HG03442 (cell line): ENCODE measurements at regions not wholly inside any gene's neighbourhood (a gene's known extent, or its start where the extent isn't known, plus 50 kb on each side); places are given as distances from the start of the nearest gene placed in this dataset.

ENCODE experiments used
- ATAC-seq: cut with Tn5 transposase; IDR thresholded peaks from one replicate; pipeline ENCODE4 v1.9.1; 2021; ENCODE audit warnings: mild to moderate bottlenecking, moderate library complexity; ENCODE audit not compliant: unreplicated experiment

GRCh38 chr2:193562031-193562430 is 1367.3 kb upstream of the TMEFF2 start:
- no peak for ATAC-seq

- no peak for ATAC-seq
These were observed 1366.3 kb upstream of the TMEFF2 start for GRCh38 chr2:193561054-193561453.

DNA sequence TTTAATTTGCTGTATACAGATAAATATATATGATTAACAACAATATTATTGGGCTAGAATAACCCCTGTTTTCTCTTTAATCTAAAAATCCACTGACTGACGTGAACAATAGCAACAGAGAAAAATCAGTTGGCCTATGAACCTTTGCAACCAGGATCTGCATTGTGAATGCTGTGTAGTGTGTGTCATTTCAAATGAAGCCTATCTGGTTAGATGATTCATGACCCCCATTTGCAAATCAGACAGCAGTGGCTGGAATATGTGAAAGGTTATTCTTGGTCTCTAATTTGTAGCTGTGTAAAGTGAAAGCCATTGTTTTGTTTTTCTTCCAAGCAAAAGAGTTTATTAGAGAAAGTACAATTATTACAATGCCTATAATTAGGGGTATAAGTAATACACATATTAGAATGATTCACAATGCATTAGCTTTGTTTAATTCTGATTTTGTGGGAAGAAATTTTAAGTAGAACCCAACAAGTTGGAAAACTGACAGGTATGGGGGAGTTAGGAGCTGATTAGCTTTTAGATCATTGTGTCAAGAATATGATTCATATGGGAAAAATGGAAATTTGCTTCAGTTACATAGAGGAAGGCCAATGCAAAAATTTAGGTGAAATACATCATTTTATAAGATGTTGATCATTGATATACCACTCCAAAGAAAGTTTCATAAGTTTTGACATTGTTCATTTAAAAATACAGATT is 1362.2 kb upstream of the TMEFF2 start:
- no peak for ATAC-seq

GRCh38 chr2:193549661-193550060 is 1354.9 kb upstream of the TMEFF2 start:
- ATAC-seq = no peak

DNA sequence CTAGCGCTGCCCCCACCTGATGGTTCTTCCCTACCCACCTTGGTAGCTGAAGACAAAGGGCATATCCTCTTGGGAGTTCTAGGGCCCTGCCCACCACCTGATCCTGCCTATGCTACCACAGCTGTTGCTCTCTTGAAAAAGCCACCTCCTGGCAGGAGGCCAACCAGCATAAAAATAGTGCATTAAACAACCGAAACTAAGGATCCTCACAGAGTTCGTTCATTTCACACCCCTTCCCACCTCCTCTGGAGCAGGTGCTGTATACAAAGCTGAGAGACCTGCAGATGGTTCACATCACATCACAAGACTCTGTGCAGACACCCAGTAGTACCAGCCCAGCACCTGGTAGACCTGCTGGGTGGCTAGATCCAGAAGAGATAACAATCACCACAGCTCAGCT is 1348.0 kb upstream of the TMEFF2 start:
- ATAC-seq = no peak

DNA sequence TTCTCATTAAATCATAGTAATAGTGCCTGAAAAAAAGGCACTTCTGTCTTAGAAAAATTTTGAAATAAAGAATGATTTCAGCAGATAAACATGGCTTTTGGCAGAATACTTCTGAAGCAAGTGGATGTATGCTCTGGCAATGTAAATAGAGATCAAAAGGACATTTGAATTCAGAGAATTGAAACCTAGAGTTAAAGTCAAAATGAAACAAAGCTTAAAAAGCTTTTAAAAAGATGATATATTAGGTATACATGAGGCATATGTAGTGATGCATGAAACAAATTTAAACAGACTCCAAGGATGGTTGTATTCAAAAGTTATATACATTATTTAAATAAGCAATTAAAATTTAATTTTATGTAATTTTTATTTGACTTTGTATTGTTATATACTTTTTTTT is 1344.5 kb upstream of the TMEFF2 start:
- peak; percentile 97 for ATAC-seq

GRCh38 chr2:193538061-193538460 is 1343.3 kb upstream of the TMEFF2 start:
- no peak for ATAC-seq

DNA sequence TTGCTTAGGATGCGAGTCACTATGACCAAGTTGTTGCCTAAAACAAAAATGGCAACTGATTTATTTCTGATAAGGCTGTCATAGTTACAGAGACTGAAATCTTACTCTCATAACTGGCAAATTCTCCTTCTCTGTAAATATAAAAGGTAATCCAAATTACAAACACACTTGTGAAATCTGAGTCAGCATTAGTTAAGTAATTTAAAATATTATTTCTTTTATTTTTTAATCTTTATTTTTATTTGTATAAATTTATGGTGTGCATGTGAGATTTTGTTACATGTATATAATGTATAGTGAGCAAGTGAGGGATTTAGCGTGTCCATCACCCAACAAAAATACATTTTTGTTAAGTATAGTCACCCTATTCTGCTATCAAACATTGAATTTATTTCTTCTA is 1342.8 kb upstream of the TMEFF2 start:
- no peak for ATAC-seq

DNA sequence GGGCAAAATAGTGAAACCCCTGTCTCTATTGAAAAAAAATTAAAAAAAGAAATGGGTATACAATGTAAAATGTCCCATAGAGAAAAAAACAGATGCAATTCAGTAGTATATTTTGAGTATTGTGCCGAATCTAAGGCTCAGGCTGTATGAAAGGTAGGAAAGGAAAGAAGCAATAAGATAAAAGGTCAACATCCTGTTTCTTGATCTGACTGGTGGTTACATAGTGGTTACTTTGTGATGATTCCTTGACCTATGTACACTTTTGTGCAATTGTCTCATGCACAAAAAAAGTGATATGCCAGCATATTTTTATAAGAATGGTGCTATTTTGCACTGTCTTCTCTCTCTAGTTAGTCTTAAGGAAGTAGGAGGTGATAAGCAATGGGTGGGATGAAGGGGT is 1333.7 kb upstream of the TMEFF2 start:
- ATAC-seq = no peak

GRCh38 chr2:193527146-193527545 is 1332.4 kb upstream of the TMEFF2 start:
- no peak for ATAC-seq

DNA sequence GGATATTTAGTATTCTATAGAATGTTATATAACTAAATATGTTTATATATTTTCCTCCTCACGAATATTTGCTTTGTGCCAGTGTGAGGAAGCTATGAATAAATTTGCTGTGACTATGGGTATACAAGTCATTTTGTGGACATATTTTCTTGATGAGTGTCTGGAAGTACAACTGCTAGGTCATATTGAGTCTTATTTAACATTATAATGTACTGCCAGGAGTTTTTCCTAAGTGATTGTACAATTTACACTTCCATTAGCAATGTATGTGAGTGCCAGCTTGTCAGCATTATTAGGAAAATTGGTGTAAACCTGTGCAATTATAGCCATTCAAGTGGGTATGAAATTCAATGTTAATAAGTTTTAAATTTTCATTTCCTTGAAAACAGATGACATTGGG is 1328.9 kb upstream of the TMEFF2 start:
- ATAC-seq = no peak

- no peak for ATAC-seq
These were observed 1326.8 kb upstream of the TMEFF2 start for GRCh38 chr2:193521523-193521922.

DNA sequence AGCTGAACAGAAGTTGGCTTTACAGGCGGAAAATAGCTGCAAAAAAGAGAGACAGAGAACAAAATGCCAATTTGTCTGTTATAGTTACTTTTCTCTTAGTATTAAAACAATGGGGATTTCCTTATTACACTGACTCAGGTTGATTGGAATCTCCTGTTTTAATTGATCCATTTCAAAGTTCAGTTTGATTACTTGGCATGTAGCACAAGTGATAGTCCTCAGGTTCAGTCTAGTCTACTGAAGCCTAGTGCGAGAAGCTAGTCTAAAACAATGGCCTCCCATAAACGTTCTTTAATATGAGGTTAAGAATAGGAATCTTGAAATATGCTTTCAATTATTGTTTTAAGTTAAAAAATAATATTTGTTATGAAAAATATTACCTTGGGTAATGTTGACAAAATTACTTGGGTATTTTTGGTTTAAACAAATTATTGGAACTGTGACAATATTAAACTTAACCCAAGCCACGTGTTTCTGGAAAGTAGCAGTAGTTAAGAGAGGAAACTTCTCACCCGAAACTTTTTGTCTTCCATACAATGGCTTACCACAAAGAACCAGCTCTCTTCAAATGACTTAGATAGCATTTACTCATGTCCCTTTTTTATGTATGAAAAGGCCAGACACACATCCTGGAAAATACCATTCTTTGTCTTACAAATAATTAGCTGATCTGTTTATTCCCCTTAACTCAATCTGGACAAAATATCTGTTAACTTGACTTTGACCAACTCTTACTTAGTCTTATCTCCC is 1326.2 kb upstream of the TMEFF2 start:
- no peak for ATAC-seq

DNA sequence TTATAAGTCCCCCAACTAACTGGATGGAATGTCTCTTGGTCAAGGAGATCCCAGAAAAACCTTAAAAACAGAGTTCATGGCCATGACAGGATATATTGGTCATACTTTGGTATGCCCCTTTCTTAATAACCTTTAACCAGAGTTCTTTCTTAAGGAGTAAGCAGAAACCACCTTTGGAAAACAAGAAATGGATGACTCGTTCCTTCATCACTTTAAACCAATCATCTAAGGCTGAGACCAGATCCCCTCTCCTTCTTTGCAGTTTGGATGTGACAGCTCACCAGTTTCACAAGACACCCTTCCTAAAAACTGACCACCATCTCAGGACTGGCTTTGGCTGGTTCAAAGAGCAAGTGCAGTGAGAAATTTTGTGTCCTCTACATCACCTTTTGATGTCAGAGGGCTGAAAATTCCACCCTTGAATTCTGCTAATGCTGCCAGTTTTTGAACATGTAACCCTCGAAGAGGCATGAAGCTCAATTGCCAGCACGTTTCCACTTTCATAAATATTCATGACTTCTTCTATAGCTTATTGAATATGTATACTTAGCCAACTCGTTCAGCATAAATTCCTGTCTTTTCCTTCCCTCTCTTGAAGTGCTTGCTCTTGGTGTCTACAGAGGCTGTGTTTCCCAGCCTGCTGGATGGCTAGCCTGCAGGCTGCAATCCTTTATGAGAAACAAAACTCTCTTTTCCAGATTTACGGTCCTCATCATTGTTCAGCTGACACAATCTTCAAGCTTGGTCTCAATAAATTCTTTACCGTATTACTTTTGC is 1323.5 kb upstream of the TMEFF2 start:
- ATAC-seq = no peak

DNA sequence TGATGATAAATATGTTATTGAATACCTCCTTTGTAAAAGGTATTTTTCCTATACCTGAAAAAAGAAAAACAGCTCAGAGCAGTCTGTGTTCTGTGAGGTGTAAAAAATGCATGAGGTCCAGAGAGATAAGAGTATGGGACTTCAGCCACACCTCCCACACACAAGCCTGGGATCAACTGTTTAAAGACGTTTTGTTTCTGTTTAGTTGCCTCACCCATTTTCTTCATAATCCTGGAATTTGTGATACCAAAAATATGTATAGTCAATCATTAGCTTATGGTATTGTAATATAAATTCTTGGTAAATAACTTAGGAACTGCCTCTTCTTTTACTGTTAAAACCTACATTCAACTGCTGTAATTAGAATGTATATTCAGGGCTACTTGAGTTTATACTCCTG is 1322.9 kb upstream of the TMEFF2 start:
- no peak for ATAC-seq

- ATAC-seq = no peak
These were observed 1311.3 kb upstream of the TMEFF2 start for GRCh38 chr2:193506035-193506434.

- no peak for ATAC-seq
These were observed 1310.9 kb upstream of the TMEFF2 start for GRCh38 chr2:193505620-193506019.

DNA sequence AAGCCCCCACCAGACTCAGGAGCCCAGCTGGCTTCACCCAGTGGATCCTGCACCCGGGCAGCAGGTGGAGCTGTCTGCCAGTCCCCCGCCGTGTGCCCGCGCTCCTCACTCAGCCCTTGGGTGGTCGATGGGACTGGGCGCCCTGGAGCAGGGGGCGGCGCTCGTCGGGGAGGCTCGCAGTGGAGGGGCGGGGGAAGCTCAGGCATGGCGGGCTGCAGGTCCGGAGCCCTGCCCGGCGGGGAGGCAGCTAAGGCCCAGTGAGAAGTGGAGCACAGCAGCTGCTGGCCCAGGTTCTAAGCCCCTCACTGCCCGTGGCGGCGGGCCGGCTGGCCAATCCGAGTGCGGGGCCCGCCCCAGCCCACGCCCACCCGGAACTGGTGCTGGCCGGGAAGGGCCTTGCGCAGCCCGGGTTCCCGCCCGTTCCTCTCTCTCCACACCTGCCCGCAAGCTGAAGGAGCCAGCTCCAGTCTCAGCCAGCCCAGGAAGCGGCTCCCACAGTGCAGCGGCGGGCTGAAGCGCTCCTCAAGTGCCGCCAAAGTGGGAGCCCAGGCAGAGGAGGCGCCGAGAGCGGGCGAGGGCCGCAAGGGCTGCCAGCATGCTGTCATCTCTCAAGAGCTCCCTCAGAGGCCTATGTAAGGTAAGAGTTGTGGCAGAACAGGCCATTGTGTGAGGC is 1307.8 kb upstream of the TMEFF2 start:
- ATAC-seq = no peak

DNA sequence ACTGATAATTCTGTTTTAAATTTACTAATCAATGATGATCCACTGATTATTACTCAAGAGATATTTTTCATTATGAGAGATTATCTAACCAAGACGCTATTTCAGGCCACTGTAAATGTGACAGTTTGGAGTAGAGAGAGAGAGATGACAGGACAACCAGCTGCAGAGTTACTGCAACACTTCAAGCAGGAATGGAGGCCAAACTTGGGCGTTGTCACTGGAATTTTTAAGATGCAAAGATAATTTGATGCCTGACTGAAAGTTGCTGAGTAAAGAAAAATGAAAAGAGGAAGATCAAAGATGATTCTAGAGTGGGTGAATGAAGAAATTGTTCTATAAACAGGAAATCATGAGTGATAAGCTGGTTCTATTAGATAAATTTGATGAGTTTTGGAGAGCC is 1302.1 kb upstream of the TMEFF2 start:
- ATAC-seq = no peak

- peak; percentile 94 for ATAC-seq
These were observed 1287.8 kb upstream of the TMEFF2 start for GRCh38 chr2:193482557-193482956.

- ATAC-seq = no peak
These were observed 1285.5 kb upstream of the TMEFF2 start for GRCh38 chr2:193480187-193480586.
